ENCODE measurements at regions not wholly inside any gene's neighbourhood (a gene's known extent, or its start where the extent isn't known, plus 50 kb on each side); places are given as distances from the start of the nearest gene placed in this dataset.

GRCh38 chr5:174618589-174618988, 105.8 kb upstream of the MSX2 start:
- H3K4me3 ChIP-seq (ENCODE audit: low read depth, low read length): no peak overlapping the region
- TF ChIP-seq CTCF (IDR thresholded peaks at IDR 0.05; ENCODE audit: borderline replicate concordance, insufficient read depth, low read depth, low read length): no peak

- H3K4me3 ChIP-seq (ENCODE audit: low read depth, low read length): no peak overlapping the region
- no peak for TF ChIP-seq CTCF (IDR thresholded peaks at IDR 0.05; ENCODE audit: borderline replicate concordance, insufficient read depth, low read depth, low read length)
These were observed 102.3 kb upstream of the MSX2 start for GRCh38 chr5:174622067-174622466.

- H3K4me3 ChIP-seq (ENCODE audit: low read depth, low read length): no peak overlapping the region
- no peak for TF ChIP-seq CTCF (IDR thresholded peaks at IDR 0.05; ENCODE audit: borderline replicate concordance, insufficient read depth, low read depth, low read length)
These were observed 101.4 kb upstream of the MSX2 start for GRCh38 chr5:174623018-174623417.

DNA sequence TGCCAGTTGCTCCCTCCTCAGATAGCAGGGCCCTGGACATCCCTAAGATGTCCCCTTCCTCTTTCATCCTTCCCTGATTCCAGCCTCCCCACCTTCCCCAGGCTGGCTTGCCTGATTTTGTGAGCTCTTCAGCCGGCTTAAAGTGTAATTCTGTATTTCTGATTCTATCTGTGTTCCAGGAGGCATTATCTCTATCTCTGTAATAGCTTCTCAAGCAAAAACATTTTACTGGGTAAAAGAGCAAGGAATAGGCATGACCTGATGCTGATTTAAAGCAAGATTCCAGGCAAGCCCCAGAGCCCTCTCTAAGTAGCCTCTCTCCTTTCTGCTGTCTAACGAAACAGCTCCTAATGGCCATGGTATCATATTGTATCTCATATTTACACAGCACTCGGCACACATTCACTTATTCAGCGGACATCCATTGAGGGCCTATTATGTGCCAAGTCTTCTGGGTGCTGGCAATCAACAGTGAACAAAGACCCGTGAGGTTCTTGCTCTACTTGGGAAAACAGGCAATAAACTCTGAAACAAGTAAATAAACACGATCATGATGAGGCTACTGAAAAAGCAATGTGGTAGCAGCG, 100.9 kb upstream of the MSX2 start:
- H3K4me3 ChIP-seq (ENCODE audit: low read depth, low read length): no peak overlapping the region

DNA sequence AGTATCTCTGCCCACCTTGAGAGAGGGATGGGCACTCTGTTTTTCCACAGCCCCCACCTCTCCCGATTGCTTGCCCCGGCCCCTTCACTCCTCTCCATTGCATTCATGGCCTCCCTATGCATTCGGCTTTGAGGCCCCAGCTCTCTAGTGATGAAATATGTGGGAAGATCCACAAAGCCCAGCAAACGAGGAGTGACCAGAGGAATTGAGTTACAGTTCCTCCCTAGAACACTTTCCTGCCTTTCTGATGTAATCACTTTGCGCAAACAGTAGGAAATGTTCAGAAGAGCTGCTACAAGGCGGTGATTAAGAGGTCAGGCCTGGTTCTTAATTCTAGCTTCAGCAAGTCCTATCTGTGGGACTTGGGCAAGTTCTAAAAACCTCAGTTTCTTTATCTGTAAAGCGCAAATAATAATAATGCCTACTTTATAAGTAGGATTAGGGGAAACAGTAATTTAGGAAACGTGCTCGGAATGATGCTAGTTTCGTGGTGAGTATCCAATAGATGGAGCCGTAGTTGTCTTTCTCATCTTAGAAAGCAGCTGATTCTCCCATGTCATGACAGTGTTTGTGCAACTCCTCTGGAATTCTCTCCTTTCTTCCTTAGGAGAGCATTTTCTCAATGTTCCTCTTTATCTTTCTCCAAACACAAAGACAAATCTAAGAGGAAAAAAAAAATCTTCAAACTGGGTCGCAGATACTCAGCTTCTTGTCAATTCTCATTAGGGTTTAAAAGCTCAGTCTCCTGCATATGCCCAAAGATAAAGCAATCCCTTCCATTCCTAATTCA, 99.5 kb upstream of the MSX2 start:
- TF ChIP-seq CTCF (IDR thresholded peaks at IDR 0.05; ENCODE audit: borderline replicate concordance, insufficient read depth, low read depth, low read length): no peak
- H3K4me3 ChIP-seq (ENCODE audit: low read depth, low read length): no peak overlapping the region

More for the DNA sequence above, 100.9 kb upstream of the MSX2 start:
- TF ChIP-seq CTCF (IDR thresholded peaks at IDR 0.05; ENCODE audit: borderline replicate concordance, insufficient read depth, low read depth, low read length): no peak

GRCh38 chr5:174625591-174626350, 98.6 kb upstream of the MSX2 start:
- TF ChIP-seq CTCF (IDR thresholded peaks at IDR 0.05; ENCODE audit: borderline replicate concordance, insufficient read depth, low read depth, low read length): no peak

More at GRCh38 chr5:174625591-174626350, 98.6 kb upstream of the MSX2 start:
- no peak overlapping the region for H3K4me3 ChIP-seq (ENCODE audit: low read depth, low read length)
